HCT116 (cell line): ENCODE measurements at regions not wholly inside any gene's neighbourhood (a gene's known extent, or its start where the extent isn't known, plus 50 kb on each side); places are given as distances from the start of the nearest gene placed in this dataset.

ENCODE experiments used
- ATAC-seq: fragments of 200-7000 bp; cut with Tn5 transposase; 2 replicates; pipeline ENCODE4 v1.9.1; 2020; ENCODE audit warnings: mild to moderate bottlenecking, moderate library complexity
- BruUV-seq: library from RNA; stranded (reverse); fragments of 400-500 nt; replicated peaks from 2 replicates; lab custom pipeline; 2021; lab: Mats Ljungman, UMichigan
- CTCF ChIA-PET: fragments of 300-600 bp; sonication (Branson Sonifier 250); formaldehyde crosslinking; loops from one replicate; lab custom pipeline; 2021; ENCODE audit warnings: antibody characterized with exemption; lab: Charles Lee
- POLR2A ChIA-PET: fragments of 300-600, 350-600 bp; sonication (Branson Sonifier 250); formaldehyde crosslinking; loops from one replicate; lab custom pipeline; 2021; ENCODE audit warnings: antibody characterized with exemption; lab: Charles Lee
- RAD21 ChIA-PET, 2 experiments: fragments of 300-600 bp; sonication (Branson Sonifier 250); formaldehyde crosslinking; loops; one replicate each; lab custom pipeline; 2023; ENCODE audit warnings: low total read pairs in 2 of 2; ENCODE audit not compliant: uncharacterized antibody in 2 of 2, unreplicated experiment in 2 of 2, low non-redundant PET in 1 of 2; lab: Charles Lee
- DNase-seq: peaks from one replicate; pipeline ENCODE4 v3.0.0-alpha.2; 2010; ENCODE audit warnings: low read depth, low spot score
- H2AFZ ChIP-seq: fragments of 200-600 bp; shearing (Covaris generic), sonication (generic); 2 replicates; pipeline ENCODE4 v1.6.1; 2017; ENCODE audit warnings: low read depth, mixed run types, mixed read lengths, antibody characterized with exemption, low read length; ENCODE audit not compliant: poor library complexity, severe bottlenecking
- H3K27ac ChIP-seq: 2 replicates; pipeline ENCODE4 v1.5.1; 2012; ENCODE audit warnings: low read depth, low read length
- H3K27me3 ChIP-seq: fragments of 200-600 bp; sonication (generic); 2 replicates; pipeline ENCODE4 v1.6.1; 2016; ENCODE audit warnings: mixed run types, low read length, mixed read lengths; ENCODE audit not compliant: insufficient read depth
- H3K36me3 ChIP-seq, 2 experiments: fragments of 200-500 bp in 1 of 2; fragments of 200-600 bp in 1 of 2; sonication (Bioruptor generic) in 1 of 2; sonication (generic) in 1 of 2; 2 replicates each; pipeline versions ENCODE4 v1.5.1 to v1.6.1; 2014 to 2016; ENCODE audit warnings: low read length in 2 of 2, inconsistent platforms in 1 of 2, mixed read lengths in 1 of 2, mixed run types in 1 of 2; ENCODE audit not compliant: insufficient read depth in 2 of 2, control insufficient read depth in 1 of 2
- H3K4me1 ChIP-seq, 2 experiments: fragments of 200-600 bp in 1 of 2; sonication (generic) in 1 of 2; 2 replicates each; pipeline versions ENCODE4 v1.5.1 to v1.6.1; 2012 to 2017; ENCODE audit warnings: low read length in 2 of 2, inconsistent platforms in 1 of 2, mild to moderate bottlenecking in 1 of 2, mixed read lengths in 1 of 2, mixed run types in 1 of 2, moderate library complexity in 1 of 2; ENCODE audit not compliant: insufficient read depth in 2 of 2, control insufficient read depth in 1 of 2
- H3K4me2 ChIP-seq: fragments of 200-600 bp; sonication (generic); 2 replicates; pipeline ENCODE4 v1.6.1; 2017; ENCODE audit warnings: mixed run types, low read length, mixed read lengths
- H3K4me3 ChIP-seq, 2 experiments: fragments of 200-600 bp in 1 of 2; sonication (generic) in 1 of 2; replicated peaks in 1 of 2; 2 replicates each; pipeline ENCODE4 v1.5.1; 2011 to 2016; ENCODE audit warnings: low read length in 2 of 2, control low read depth in 1 of 2, low read depth in 1 of 2, mild to moderate bottlenecking in 1 of 2, mixed read lengths in 1 of 2, mixed run types in 1 of 2
- H3K79me2 ChIP-seq: fragments of 200-600 bp; sonication (generic); 2 replicates; pipeline ENCODE4 v1.6.1; 2017; ENCODE audit warnings: mild to moderate bottlenecking, mixed run types, low read length, moderate library complexity, mixed read lengths; ENCODE audit not compliant: insufficient read depth
- H3K9ac ChIP-seq: fragments of 200-600 bp; sonication (generic); 2 replicates; pipeline ENCODE4 v1.6.1; 2016; ENCODE audit warnings: low read length, mixed read lengths
- H3K9me2 ChIP-seq: fragments of 200-600 bp; sonication (generic), shearing (Covaris generic); 2 replicates; pipeline ENCODE4 v1.6.1; 2017; ENCODE audit warnings: mixed run types, mild to moderate bottlenecking, moderate library complexity; ENCODE audit not compliant: insufficient read depth
- H3K9me3 ChIP-seq, 2 experiments: fragments of 200-500 bp in 1 of 2; fragments of 200-600 bp in 1 of 2; sonication (Bioruptor generic) in 1 of 2; sonication (generic) in 1 of 2; 2 replicates each; pipeline ENCODE4 v1.6.1; 2014 to 2017; ENCODE audit warnings: low read length in 2 of 2, mixed read lengths in 2 of 2, inconsistent platforms in 1 of 2, low read depth in 1 of 2, mild to moderate bottlenecking in 1 of 2, mixed run types in 1 of 2, moderate library complexity in 1 of 2; ENCODE audit not compliant: control insufficient read depth in 1 of 2, insufficient read depth in 1 of 2
- H4K20me1 ChIP-seq: fragments of 200-600 bp; sonication (generic), shearing (Covaris generic); 2 replicates; pipeline ENCODE4 v1.6.1; 2017; ENCODE audit warnings: mixed run types, mild to moderate bottlenecking, moderate library complexity; ENCODE audit not compliant: insufficient read depth
- CBX3 ChIP-seq: IDR thresholded peaks from 2 replicates; pipeline ENCODE4 v1.6.1; 2012; ENCODE audit warnings: low read depth
- EGR1 ChIP-seq: IDR thresholded peaks from 2 replicates; pipeline ENCODE4 v1.6.1; 2012; ENCODE audit warnings: low read depth
- ELF1 ChIP-seq: IDR thresholded peaks from 2 replicates; pipeline ENCODE4 v1.6.1; 2012; ENCODE audit warnings: low read depth, borderline replicate concordance
- EZH2phosphoT487 ChIP-seq: fragments of 200-600 bp; IDR thresholded peaks from 2 replicates; pipeline ENCODE4 v1.6.1; 2018; ENCODE audit warnings: antibody characterized with exemption, borderline replicate concordance
- FOSL1 ChIP-seq: IDR thresholded peaks from 2 replicates; pipeline ENCODE4 v1.6.1; 2012; ENCODE audit warnings: low read depth
- MAX ChIP-seq: IDR thresholded peaks from 2 replicates; pipeline ENCODE4 v1.6.1; 2012
- TCF7L2 ChIP-seq: IDR thresholded peaks from 2 replicates; pipeline ENCODE4 v1.7.0; 2011; ENCODE audit warnings: borderline replicate concordance, inconsistent platforms; ENCODE audit not compliant: insufficient read depth, insufficient read length; ENCODE audit errors: extremely low read depth
- ZBTB33 ChIP-seq: IDR thresholded peaks from 2 replicates; pipeline ENCODE4 v1.6.1; 2011; ENCODE audit warnings: mild to moderate bottlenecking, low read length, moderate library complexity; ENCODE audit not compliant: insufficient replicate concordance; ENCODE audit errors: extremely low read depth
- intact Hi-C: fragments of 100-400 bp; cut with micrococcal nuclease; formaldehyde crosslinking; loops from 2 replicates; pipeline ENCODE4 v1.10.0; 2022

- Histone ChIP-seq H3K9ac (no peak overlapping the region), H3K9me3 (peaks cover 9 to 14% of the 10 kb centered on the region in 2 experiments; a peak in 2 of 4 replicates), H4K20me1 (no peaks in the 10 kb centered on the region), H3K27me3 (no peaks in the 10 kb centered on the region), H3K4me2 (no peak overlapping the region), H3K4me3 (no peak overlapping the region), H3K27ac (no peak overlapping the region), H3K9me2 (no peaks in the 10 kb centered on the region), H2AFZ (no peak overlapping the region), H3K79me2 (no peaks in the 10 kb centered on the region), H3K36me3 (no peaks in the 10 kb centered on the region), H3K4me1 (no peaks in the 10 kb centered on the region)
- ATAC-seq (no peak), DNase-seq (no peak)
- TF ChIP-seq EGR1 (no peak), CBX3 (no peak), EZH2phosphoT487 (no peak), FOSL1 (no peak), ELF1 (no peak), MAX (no peak), TCF7L2 (no peak)
- ChIA-PET RAD21 (no interaction called here), POLR2A (no interaction called here), CTCF (no interaction called here)
- intact Hi-C loops: no loop called here
- BruUV-seq: no TSS peak
Observed at GRCh38 chr3:74463515-74463914, 150.9 kb downstream of the CNTN3 start.

- RAD21 ChIA-PET: no interaction called here
- Histone ChIP-seq H2AFZ (no peak overlapping the region), H3K9me2 (no peaks in the 10 kb centered on the region), H3K4me3 (no peak overlapping the region), H3K9ac (no peak overlapping the region), H3K27me3 (no peaks in the 10 kb centered on the region), H3K36me3 (no peaks in the 10 kb centered on the region), H3K4me2 (no peak overlapping the region), H3K4me1 (no peaks in the 10 kb centered on the region), H4K20me1 (no peaks in the 10 kb centered on the region), H3K27ac (no peak overlapping the region), H3K79me2 (no peaks in the 10 kb centered on the region), H3K9me3 (peaks cover 9 to 10% of the 10 kb centered on the region in 2 experiments; a peak in 2 of 4 replicates)
- TF ChIP-seq MAX (no peak), ZBTB33 (no peak)
- intact Hi-C loops: no loop called here
- ATAC-seq: no peak
- POLR2A ChIA-PET: no interaction called here
- CTCF ChIA-PET: no interaction called here
- DNase-seq: no peak
- BruUV-seq: no TSS peak
Observed at GRCh38 chr3:74456166-74456565, 158.3 kb downstream of the CNTN3 start.
